ENCODE measurements at regions not wholly inside any gene's neighbourhood (a gene's known extent, or its start where the extent isn't known, plus 50 kb on each side); places are given as distances from the start of the nearest gene placed in this dataset.

GRCh38 chr3:56923526-56924224, 121.9 kb upstream of the ARHGEF3 start:
- no peak for DNase-seq

GRCh38 chr3:56921573-56922453, 120.1 kb upstream of the ARHGEF3 start:
- no peak for DNase-seq

DNA sequence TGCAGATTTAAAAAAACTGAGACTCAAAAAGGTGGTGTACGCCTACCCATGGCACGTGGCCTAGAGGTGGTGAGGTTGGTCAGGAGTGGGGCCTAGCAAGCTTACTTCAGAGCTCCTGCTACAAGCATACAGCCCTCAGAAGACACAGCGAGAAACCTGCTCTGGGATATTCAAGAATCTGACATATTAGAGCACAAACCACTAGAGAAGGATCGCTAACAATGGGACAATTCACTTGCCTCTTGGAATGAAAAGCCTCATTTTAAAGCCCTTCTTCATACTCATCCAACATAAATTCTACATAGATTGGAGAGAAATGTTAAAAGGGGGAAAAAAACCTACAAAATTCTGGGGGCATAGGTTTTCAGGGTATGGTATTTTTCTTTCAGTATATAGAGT, 118.0 kb upstream of the ARHGEF3 start:
- DNase-seq = no peak

- DNase-seq = no peak
These were observed 117.5 kb upstream of the ARHGEF3 start for GRCh38 chr3:56919137-56919796.

- peak; percentile 50 for DNase-seq
These were observed 116.4 kb upstream of the ARHGEF3 start for GRCh38 chr3:56918111-56918568.

DNA sequence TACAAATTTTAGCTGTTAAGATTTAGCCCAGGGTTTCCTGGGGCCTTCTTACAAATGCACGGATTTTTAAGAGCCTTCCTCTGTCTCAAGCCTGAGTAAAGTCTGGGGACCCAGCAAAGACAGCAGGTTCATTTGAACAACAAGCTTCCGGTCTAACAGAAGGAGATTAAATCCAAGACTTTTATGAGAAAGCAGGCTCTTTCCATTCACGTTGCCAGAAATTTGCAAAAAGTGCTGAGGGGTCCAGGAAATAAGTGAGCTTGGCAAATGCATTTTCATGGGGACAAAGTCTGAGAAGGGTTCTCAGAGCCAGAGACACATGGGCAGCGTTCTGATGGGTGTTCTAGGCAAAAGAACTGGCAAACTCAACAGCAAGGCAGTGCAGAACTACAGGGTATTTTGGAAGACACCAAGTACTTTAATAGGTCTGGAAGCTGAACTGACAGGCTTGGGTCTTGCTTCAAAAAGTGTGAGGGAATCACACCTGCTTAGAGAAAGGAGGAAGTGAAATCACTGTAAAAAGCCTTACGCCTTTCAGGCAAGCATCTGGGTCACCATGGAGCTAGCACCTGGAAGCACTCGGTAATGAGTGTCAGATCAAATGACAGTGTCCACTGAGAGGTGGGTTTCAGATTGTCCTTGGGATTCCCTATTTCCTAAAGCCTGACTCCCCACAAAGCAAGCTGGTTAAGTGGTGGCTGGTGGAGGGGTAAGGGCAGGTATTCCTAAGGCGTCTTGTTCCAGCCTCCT, 115.8 kb upstream of the ARHGEF3 start:
- DNase-seq = no peak

- no peak for DNase-seq
These were observed 115.1 kb upstream of the ARHGEF3 start for GRCh38 chr3:56916716-56917360.

- peak; percentile 52 for DNase-seq
These were observed 114.3 kb upstream of the ARHGEF3 start for GRCh38 chr3:56915966-56916586.

GRCh38 chr3:56914646-56915045, 112.9 kb upstream of the ARHGEF3 start:
- no peak for DNase-seq

GRCh38 chr3:56911363-56911762, 109.6 kb upstream of the ARHGEF3 start:
- no peak for DNase-seq

DNA sequence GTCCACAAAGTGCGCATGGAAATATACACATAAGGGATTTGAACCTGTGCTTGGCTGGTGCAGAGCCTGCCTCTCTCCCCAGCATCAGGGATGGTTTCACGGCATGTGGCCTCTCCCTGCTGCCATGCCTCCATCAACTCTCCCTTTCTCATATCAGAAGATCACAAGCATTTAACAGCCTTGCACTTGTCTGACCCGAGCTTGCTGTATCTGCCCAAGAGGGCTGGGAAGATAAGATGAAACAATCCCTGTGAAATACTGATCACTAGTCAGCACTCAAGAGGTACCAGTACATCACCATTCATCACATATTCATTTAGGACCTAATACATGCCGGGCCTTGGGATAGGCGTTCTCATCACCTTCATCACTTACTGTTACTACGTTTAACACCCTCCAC, 107.6 kb upstream of the ARHGEF3 start:
- DNase-seq = no peak

DNA sequence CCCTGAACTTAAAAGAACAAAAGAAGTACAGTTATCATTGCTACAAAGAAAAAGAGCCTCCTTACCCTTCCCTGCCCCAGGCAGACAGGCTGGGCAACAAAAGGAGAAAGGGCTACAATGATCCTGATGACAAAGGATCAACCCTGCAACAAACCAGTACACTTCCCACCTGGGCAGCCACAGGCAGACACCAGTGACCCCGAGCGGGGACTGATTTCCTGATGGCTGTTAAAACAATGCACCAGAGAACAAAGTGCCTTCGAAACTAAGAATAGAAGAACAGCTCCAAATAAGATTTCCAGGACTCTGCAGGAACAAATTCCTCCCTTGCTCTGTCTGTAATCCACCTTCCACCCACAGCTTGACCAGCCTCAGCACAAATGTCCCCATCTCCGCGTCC, 106.3 kb upstream of the ARHGEF3 start:
- no peak for DNase-seq

DNA sequence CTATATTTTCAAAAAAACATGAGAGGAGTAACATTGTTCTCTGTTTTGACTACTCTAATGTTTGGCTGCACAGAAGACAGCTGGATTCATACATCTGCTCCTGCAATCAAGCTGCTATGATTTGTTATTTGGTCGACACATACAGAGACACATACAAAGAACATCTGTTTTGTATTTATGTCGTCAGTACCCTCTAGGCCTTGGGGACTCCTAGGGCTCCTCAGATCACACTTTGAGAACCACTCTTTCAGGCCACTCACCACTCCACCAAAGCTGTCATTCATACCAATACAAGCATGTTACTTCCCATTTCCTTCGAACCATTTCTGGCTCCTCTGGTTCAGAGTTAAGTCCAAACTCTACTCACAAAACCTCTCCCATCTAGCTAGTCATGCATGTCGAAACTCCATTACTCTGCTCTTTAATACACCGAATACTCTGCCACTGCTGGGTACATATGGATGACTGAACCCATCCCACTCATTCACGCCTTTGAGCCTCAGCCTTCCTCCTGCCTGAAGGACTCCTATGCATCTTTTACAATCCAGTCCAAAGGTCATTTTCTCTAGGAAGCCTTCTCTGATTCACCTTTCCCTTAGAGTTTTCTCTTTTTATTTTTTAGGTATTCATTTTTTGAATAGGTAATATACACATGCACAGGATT, 102.9 kb upstream of the ARHGEF3 start:
- DNase-seq = no peak

DNA sequence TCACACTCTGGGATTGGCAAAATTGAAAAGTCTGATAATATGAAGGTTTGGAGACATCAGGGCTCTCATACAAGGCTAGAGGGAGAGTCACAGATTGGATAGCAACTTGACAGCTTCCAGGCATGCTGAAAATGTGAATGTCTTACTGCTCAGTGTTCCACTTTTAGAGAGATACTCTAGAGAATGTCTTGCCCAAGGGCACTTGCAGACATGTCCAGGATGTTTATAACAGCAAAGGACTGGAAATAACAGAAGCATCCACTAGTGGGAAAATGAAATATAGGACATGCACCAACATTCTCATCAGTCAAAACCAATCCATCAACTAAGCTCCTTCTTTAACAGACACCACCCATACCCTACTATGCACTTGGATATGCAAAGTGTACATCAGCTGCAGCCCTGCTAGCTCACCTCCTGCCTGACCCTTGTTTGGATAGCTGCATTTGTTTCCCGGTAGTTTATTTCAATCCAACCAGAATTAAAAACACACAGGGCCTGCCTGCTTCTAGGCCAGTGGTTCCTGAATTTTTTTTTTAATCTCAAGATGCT, 101.6 kb upstream of the ARHGEF3 start:
- no peak for DNase-seq

DNA sequence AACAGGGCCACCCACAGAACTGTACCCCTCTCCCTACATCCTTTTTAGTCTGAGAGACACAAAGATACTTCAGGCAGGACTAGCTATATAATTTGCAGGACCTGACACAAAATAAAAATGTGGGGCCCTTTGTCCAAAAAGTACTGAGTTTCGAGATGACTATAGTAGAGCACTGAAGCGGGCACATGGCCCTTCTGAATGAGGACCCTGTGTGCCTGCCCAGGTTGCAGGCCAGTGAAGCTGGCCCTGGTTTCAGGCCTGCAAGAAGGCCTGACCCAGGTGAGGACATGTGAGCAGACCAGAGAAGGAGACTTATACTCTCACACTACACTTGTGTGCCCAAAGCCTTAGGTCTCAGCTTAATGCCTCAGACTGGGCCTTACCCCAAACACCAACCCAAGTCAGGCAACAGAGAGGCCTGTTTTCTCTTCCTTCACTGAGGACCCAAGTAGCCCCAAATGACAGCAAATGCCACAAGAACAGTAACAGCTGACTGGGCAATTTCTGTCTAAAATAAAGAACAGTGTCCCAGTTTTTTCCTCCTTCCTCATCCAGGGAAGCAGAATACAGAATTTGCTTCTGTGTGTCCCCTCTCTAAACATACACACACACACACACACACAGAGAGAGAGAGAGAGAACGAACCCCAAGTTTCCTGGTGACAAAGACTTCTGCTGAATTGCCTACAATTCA, 100.9 kb upstream of the ARHGEF3 start:
- no peak for DNase-seq

DNA sequence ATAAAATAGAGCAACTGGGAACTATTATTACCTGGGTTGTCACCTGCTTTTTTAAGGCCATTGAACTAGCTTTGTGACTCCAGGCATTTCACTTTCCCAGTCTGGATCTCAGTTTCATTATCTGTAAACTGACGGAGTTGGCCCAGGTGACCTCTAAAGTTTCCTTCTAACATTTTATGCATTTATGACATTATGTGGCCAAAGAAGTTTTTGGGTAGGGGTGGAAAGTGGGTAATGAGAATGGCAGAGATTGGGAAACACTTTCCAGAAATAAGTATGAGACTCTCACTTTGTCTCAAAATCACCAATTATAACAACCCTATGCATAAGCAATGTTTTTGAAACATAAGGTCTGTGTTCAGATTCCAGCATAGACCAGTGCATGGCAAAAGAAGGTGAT, 99.1 kb upstream of the ARHGEF3 start:
- no peak for DNase-seq

- DNase-seq = no peak
These were observed 98.1 kb upstream of the ARHGEF3 start for GRCh38 chr3:56899851-56900250.

DNA sequence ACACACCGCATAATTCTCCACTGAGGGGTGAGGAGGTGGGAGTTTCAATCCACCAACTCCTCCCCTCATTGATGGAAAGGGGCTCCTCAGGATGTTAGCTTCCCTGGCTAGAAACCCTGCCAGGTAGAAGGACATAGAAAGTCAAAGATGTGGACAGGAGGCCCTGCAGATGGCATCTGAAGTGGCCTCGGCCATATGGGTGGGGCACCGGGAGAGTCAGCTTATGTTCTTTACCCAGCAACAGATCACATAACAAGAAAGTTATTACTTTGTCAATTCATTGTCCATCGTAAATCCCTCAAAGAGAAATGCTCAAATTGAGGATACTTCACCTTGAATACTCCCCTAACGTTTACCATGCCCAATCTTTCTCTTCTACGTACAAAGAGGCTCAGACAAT, 97.3 kb upstream of the ARHGEF3 start:
- no peak for DNase-seq

DNA sequence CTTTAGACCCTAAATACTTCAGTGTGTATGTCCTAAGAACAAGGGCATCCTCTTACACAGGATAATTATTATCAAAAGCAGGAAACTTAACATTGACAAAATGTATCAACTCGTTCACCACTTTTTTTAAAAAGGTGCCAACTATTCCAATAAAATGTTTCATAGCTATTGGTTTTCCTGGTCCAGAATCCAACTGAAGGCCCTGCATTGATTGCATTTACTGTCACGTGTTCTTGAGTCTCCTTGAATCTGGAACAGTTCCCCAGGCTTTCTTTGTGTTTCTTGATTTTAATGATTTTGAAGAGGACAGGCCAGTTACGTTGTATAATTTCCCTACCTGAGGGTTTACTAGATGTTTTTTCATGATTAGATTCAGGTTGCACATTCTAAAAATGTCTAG, 94.6 kb upstream of the ARHGEF3 start:
- no peak for DNase-seq

GRCh38 chr3:56894881-56895431, 93.2 kb upstream of the ARHGEF3 start:
- DNase-seq = no peak
